ENCODE measurements at regions not wholly inside any gene's neighbourhood (a gene's known extent, or its start where the extent isn't known, plus 50 kb on each side); places are given as distances from the start of the nearest gene placed in this dataset.

DNA sequence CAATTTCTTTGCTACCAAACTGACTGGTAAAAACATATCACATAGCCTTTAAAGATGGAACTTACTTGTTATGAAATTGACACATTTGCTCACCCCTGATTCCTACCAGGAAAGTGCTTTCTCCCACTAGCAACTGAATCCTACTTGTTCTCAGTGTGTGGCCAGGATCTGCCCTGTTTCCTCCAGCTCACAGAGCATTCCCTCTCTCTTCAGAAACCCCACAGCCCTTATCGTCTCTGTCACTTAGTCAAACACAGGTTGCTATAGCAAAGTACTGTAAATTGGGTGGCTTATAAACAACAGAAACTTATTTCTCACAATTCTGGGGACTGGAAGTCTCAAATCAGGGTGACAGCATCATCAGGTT is 265.2 kb upstream of the BOD1L1 start:
- no peak for ATAC-seq (ENCODE audit: insufficient number of reproducible peaks, low FRiP score, low read depth)
- DNase-seq (ENCODE audit: low spot score) = no peak
- Histone ChIP-seq H3K27me3 (replicated peaks; ENCODE audit: insufficient read depth) (no peaks in the 10 kb centered on the region), H3K9me3 (no peaks in the 10 kb centered on the region), H3K36me3 (no peaks in the 10 kb centered on the region), H3K4me1 (ENCODE audit: control insufficient read depth in 1 of 2, low read depth in 2 of 2) (peaks cover 10 to 13% of the 10 kb centered on the region in 2 donors), H3K27ac (peak overlapping the region; percentile 36 to 70), H3K4me3 (no peak overlapping the region)
- TF ChIP-seq, protein P1, sequence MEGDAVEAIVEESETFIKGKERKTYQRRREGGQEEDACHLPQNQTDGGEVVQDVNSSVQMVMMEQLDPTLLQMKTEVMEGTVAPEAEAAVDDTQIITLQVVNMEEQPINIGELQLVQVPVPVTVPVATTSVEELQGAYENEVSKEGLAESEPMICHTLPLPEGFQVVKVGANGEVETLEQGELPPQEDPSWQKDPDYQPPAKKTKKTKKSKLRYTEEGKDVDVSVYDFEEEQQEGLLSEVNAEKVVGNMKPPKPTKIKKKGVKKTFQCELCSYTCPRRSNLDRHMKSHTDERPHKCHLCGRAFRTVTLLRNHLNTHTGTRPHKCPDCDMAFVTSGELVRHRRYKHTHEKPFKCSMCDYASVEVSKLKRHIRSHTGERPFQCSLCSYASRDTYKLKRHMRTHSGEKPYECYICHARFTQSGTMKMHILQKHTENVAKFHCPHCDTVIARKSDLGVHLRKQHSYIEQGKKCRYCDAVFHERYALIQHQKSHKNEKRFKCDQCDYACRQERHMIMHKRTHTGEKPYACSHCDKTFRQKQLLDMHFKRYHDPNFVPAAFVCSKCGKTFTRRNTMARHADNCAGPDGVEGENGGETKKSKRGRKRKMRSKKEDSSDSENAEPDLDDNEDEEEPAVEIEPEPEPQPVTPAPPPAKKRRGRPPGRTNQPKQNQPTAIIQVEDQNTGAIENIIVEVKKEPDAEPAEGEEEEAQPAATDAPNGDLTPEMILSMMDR (IDR thresholded peaks at IDR 0.05) = no peak

DNA sequence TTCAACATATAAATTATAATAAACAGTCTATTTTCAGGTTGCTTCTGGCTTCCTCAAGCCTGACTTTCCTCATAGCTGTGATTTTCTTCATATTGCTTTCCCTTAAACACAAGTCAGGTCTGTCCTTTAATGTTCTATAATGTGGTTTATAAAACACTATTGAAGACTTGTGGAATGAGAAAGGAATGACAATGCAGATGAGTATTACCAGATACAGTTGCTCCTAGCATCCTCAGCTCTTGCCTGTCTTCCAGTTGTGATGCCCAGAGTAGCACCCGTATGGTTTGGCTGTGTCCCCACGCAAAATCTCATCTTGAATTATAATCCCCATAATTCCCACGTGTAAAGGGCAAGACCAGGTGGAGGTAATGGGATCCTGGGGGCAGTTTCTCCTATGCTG is 265.7 kb upstream of the BOD1L1 start:
- H3K4me3 ChIP-seq = no peak overlapping the region
- peak overlapping the region in 1 of 2 donors; percentile 70 for H3K27ac ChIP-seq
- ATAC-seq (ENCODE audit: insufficient number of reproducible peaks, low FRiP score, low read depth) (no peak), DNase-seq (ENCODE audit: low spot score) (no peak)
- peaks cover 10 to 13% of the 10 kb centered on the region in 2 donors for H3K4me1 ChIP-seq (ENCODE audit: control insufficient read depth in 1 of 2, low read depth in 2 of 2)
- no peaks in the 10 kb centered on the region for H3K27me3 ChIP-seq (replicated peaks; ENCODE audit: insufficient read depth)
- no peaks in the 10 kb centered on the region for H3K36me3 ChIP-seq
- no peaks in the 10 kb centered on the region for H3K9me3 ChIP-seq
- TF ChIP-seq, protein P1 (IDR thresholded peaks at IDR 0.05) = no peak

- Histone ChIP-seq H3K27ac (no peak overlapping the region), H3K9me3 (no peaks in the 10 kb centered on the region), H3K4me1 (ENCODE audit: control insufficient read depth in 1 of 2, low read depth in 2 of 2) (peaks cover 4 to 13% of the 10 kb centered on the region in 2 donors), H3K4me3 (no peak overlapping the region), H3K27me3 (replicated peaks; ENCODE audit: insufficient read depth) (no peaks in the 10 kb centered on the region), H3K36me3 (no peaks in the 10 kb centered on the region)
- ATAC-seq (ENCODE audit: insufficient number of reproducible peaks, low FRiP score, low read depth) (no peak), DNase-seq (ENCODE audit: low spot score) (no peak)
- TF ChIP-seq, protein P1 (IDR thresholded peaks at IDR 0.05) = no peak
These were observed 266.5 kb upstream of the BOD1L1 start for GRCh38 chr4:13893987-13894386.

GRCh38 chr4:13900780-13901179 is 273.3 kb upstream of the BOD1L1 start:
- no peak for ATAC-seq (ENCODE audit: insufficient number of reproducible peaks, low FRiP score, low read depth)
- no peaks in the 10 kb centered on the region for H3K36me3 ChIP-seq

DNA sequence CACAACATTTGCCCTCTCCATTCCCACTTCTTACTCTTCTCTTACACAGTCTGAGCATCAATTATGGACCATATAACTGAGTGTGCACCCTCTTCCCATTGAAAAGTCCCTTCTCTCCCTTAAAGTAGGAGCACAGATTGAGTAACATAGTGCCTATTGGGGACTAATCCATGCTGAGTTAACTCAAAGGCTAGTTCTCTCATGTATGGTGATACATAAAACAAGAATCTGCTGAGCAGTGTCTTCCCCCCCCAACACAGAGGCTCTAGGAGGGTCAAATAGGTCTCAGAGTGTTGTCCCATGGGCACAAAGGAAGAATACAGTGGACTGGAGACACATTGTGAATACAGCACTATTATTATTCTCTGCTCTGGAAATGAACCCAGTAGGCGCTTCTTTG is 274.6 kb upstream of the BOD1L1 start:
- DNase-seq (ENCODE audit: low spot score) (no peak), ATAC-seq (ENCODE audit: insufficient number of reproducible peaks, low FRiP score, low read depth) (no peak)
- H3K27ac ChIP-seq = no peak overlapping the region
- no peak overlapping the region for H3K4me3 ChIP-seq
- H3K27me3 ChIP-seq (replicated peaks; ENCODE audit: insufficient read depth) = no peaks in the 10 kb centered on the region
- peaks cover 3 to 6% of the 10 kb centered on the region in 2 donors for H3K4me1 ChIP-seq (ENCODE audit: control insufficient read depth in 1 of 2, low read depth in 2 of 2)
- TF ChIP-seq, protein P1 (IDR thresholded peaks at IDR 0.05) = no peak
- H3K36me3 ChIP-seq = no peaks in the 10 kb centered on the region
- no peaks in the 10 kb centered on the region for H3K9me3 ChIP-seq

More at GRCh38 chr4:13900780-13901179, 273.3 kb upstream of the BOD1L1 start:
- no peaks in the 10 kb centered on the region for H3K4me1 ChIP-seq (ENCODE audit: control insufficient read depth in 1 of 2, low read depth in 2 of 2)
- H3K9me3 ChIP-seq = no peaks in the 10 kb centered on the region
- H3K27me3 ChIP-seq (replicated peaks; ENCODE audit: insufficient read depth) = no peaks in the 10 kb centered on the region
- DNase-seq (ENCODE audit: low spot score) = no peak
- no peak overlapping the region for H3K4me3 ChIP-seq
- no peak overlapping the region for H3K27ac ChIP-seq
- TF ChIP-seq, protein P1 (IDR thresholded peaks at IDR 0.05) = no peak

Measured in thoracic aorta (tissue), 2 donors.